Neural cell (in vitro differentiated cells): ENCODE measurements at regions not wholly inside any gene's neighbourhood (a gene's known extent, or its start where the extent isn't known, plus 50 kb on each side); places are given as distances from the start of the nearest gene placed in this dataset.

Experiments used
- H2AFZ ChIP-seq: fragments of 200-600, 300-800 bp; sonication (generic), shearing (Covaris generic); 2 replicates; pipeline ENCODE4 v1.6.0; 2014; ENCODE audit warnings: low read depth, mild to moderate bottlenecking, antibody characterized with exemption, low read length, moderate library complexity
- H3F3A ChIP-seq: fragments of 200-600 bp; shearing (Covaris generic); 2 replicates; pipeline ENCODE4 v1.6.1; 2016; ENCODE audit warnings: mild to moderate bottlenecking, moderate library complexity, mixed read lengths, antibody characterized with exemption, low read length; ENCODE audit not compliant: insufficient read depth, poor library complexity, severe bottlenecking
- H3K27ac ChIP-seq: fragments of 200-600, 300-800 bp; sonication (generic), shearing (Covaris generic); 2 replicates; pipeline ENCODE4 v1.5.1; 2014; ENCODE audit warnings: mild to moderate bottlenecking, low read length, moderate library complexity
- H3K27me3 ChIP-seq: fragments of 300-800, 200-600 bp; sonication (generic), shearing (Covaris generic); 2 replicates; pipeline ENCODE4 v1.6.0; 2014; ENCODE audit warnings: mild to moderate bottlenecking, low read depth, low read length, moderate library complexity; ENCODE audit not compliant: insufficient read depth
- H3K36me3 ChIP-seq: fragments of 300-800, 200-600 bp; sonication (generic), shearing (Covaris generic); 2 replicates; pipeline ENCODE4 v1.5.1; 2014; ENCODE audit warnings: mild to moderate bottlenecking, antibody characterized with exemption, low read length, moderate library complexity; ENCODE audit not compliant: insufficient read depth
- H3K4me2 ChIP-seq: fragments of 300-800, 200-600 bp; sonication (generic), shearing (Covaris generic); 2 replicates; pipeline ENCODE4 v1.6.0; 2014; ENCODE audit warnings: mild to moderate bottlenecking, low read length
- H3K4me3 ChIP-seq: fragments of 300-800, 200-600 bp; sonication (generic), shearing (Covaris generic); 2 replicates; pipeline ENCODE4 v1.5.1; 2014; ENCODE audit warnings: mild to moderate bottlenecking, low read length, moderate library complexity
- H3K79me2 ChIP-seq: fragments of 200-600 bp; shearing (Covaris generic); replicated peaks from 2 replicates; pipeline ENCODE4 v1.6.0; 2014; ENCODE audit warnings: mild to moderate bottlenecking, low read length, moderate library complexity; ENCODE audit not compliant: insufficient read depth
- H3K9ac ChIP-seq: fragments of 300-800, 200-600 bp; sonication (generic), shearing (Covaris generic); 2 replicates; pipeline ENCODE4 v1.6.1; 2016; ENCODE audit warnings: mild to moderate bottlenecking, low read length, mixed read lengths
- H3K9me2 ChIP-seq: fragments of 200-600 bp; shearing (Covaris generic); 2 replicates; pipeline ENCODE4 v1.6.1; 2016; ENCODE audit warnings: mild to moderate bottlenecking, low read length, mixed read lengths; ENCODE audit not compliant: insufficient read depth
- H3K9me3 ChIP-seq: fragments of 200-600, 300-800 bp; sonication (generic), shearing (Covaris generic); 2 replicates; pipeline ENCODE4 v1.6.1; 2016; ENCODE audit warnings: mild to moderate bottlenecking, mixed run types, low read length, moderate library complexity, mixed read lengths
- H4K20me1 ChIP-seq: fragments of 200-600 bp; shearing (Covaris generic); 2 replicates; pipeline ENCODE4 v1.6.1; 2016; ENCODE audit warnings: mild to moderate bottlenecking, mixed run types; ENCODE audit not compliant: insufficient read depth
- CTCF ChIP-seq: fragments of 450-650 bp; IDR thresholded peaks from 2 replicates; pipeline ENCODE4 v1.5.1; 2014; ENCODE audit warnings: antibody characterized with exemption, mild to moderate bottlenecking, moderate library complexity; ENCODE audit not compliant: poor library complexity, severe bottlenecking
- EP300 ChIP-seq: fragments of 450-650 bp; conservative IDR thresholded peaks from 2 replicates; pipeline ENCODE4 v1.6.1; 2014; ENCODE audit warnings: antibody characterized with exemption, mild to moderate bottlenecking, moderate library complexity; ENCODE audit not compliant: poor library complexity, severe bottlenecking
- EZH2 ChIP-seq: fragments of 200-600, 300-800 bp; shearing (Covaris generic), sonication (generic); IDR thresholded peaks from 2 replicates; pipeline ENCODE4 v1.6.1; 2014; ENCODE audit warnings: antibody characterized with exemption, low read length, borderline replicate concordance, mild to moderate bottlenecking; ENCODE audit not compliant: insufficient read depth, poor library complexity, severe bottlenecking
- MXI1 ChIP-seq: fragments of 450-650 bp; conservative IDR thresholded peaks from 2 replicates; pipeline ENCODE4 v1.6.1; 2014; ENCODE audit warnings: antibody characterized with exemption, mild to moderate bottlenecking; ENCODE audit not compliant: poor library complexity, severe bottlenecking
- POLR2AphosphoS5 ChIP-seq: IDR thresholded peaks from 2 replicates; pipeline ENCODE4 v1.6.1; 2012
- RAD21 ChIP-seq: fragments of 450-650 bp; conservative IDR thresholded peaks from 2 replicates; pipeline ENCODE4 v1.6.1; 2014; ENCODE audit warnings: antibody characterized with exemption, mild to moderate bottlenecking, moderate library complexity
- SMC3 ChIP-seq: fragments of 450-650 bp; conservative IDR thresholded peaks from 2 replicates; pipeline ENCODE4 v1.6.1; 2014; ENCODE audit warnings: antibody characterized with exemption, mild to moderate bottlenecking, moderate library complexity; ENCODE audit not compliant: poor library complexity
- TAF1 ChIP-seq: IDR thresholded peaks from 2 replicates; pipeline ENCODE4 v1.6.1; 2012; ENCODE audit warnings: low read depth
- TF ChIP-seq, protein P1 (sequence below): IDR thresholded peaks from 2 replicates; pipeline ENCODE4 v1.6.1; 2012; ENCODE audit warnings: borderline replicate concordance

DNA sequence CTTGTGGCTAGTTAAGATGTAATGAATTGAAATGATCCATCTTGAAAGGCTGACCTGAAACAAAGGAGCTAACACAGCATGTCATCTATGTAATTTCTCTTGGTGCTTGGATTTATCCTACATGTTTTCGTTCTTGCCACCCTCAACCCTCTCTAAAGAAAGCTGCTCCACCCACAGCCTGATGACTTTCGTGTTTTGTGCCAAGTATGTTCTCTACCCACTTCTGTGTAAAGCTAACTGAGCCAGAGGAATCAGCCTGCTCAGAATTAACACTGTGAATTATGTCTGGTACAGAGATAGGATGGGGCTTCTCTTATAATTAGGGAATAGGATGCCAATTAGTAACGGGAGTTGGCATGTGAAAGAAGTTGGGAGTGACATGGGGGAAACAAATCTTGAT lies 67.9 kb upstream of the MLIP start:
- Histone ChIP-seq H3K9me2 (no peaks in the 10 kb centered on the region), H3K27me3 (no peaks in the 10 kb centered on the region), H3K4me3 (no peak overlapping the region), H3F3A (no peaks in the 10 kb centered on the region), H3K27ac (no peak overlapping the region), H4K20me1 (no peaks in the 10 kb centered on the region), H3K9me3 (no peaks in the 10 kb centered on the region), H3K36me3 (no peaks in the 10 kb centered on the region), H3K9ac (no peak overlapping the region), H2AFZ (no peak overlapping the region), H3K4me2 (no peak overlapping the region), H3K79me2 (no peaks in the 10 kb centered on the region)
- no peak for TF ChIP-seq EZH2
- no peak for TF ChIP-seq TAF1
- TF ChIP-seq POLR2AphosphoS5, result no peak
- TF ChIP-seq RAD21, result no peak
- no peak for TF ChIP-seq SMC3
- no peak for TF ChIP-seq MXI1

GRCh38 chr6:54044059-54044458 lies 67.2 kb upstream of the MLIP start:
- Histone ChIP-seq H3K9me3 (no peaks in the 10 kb centered on the region), H3K4me3 (no peak overlapping the region), H3K4me2 (no peak overlapping the region), H2AFZ (no peak overlapping the region), H3K27me3 (no peaks in the 10 kb centered on the region), H3K27ac (no peak overlapping the region), H3K36me3 (no peaks in the 10 kb centered on the region), H3K79me2 (no peaks in the 10 kb centered on the region), H3K9me2 (no peaks in the 10 kb centered on the region), H4K20me1 (no peaks in the 10 kb centered on the region), H3F3A (no peaks in the 10 kb centered on the region), H3K9ac (no peak overlapping the region)
- TF ChIP-seq EZH2 (no peak), SMC3 (no peak), CTCF (no peak), RAD21 (no peak), TAF1 (no peak), MXI1 (no peak), POLR2AphosphoS5 (no peak)
- TF ChIP-seq, protein P1, sequence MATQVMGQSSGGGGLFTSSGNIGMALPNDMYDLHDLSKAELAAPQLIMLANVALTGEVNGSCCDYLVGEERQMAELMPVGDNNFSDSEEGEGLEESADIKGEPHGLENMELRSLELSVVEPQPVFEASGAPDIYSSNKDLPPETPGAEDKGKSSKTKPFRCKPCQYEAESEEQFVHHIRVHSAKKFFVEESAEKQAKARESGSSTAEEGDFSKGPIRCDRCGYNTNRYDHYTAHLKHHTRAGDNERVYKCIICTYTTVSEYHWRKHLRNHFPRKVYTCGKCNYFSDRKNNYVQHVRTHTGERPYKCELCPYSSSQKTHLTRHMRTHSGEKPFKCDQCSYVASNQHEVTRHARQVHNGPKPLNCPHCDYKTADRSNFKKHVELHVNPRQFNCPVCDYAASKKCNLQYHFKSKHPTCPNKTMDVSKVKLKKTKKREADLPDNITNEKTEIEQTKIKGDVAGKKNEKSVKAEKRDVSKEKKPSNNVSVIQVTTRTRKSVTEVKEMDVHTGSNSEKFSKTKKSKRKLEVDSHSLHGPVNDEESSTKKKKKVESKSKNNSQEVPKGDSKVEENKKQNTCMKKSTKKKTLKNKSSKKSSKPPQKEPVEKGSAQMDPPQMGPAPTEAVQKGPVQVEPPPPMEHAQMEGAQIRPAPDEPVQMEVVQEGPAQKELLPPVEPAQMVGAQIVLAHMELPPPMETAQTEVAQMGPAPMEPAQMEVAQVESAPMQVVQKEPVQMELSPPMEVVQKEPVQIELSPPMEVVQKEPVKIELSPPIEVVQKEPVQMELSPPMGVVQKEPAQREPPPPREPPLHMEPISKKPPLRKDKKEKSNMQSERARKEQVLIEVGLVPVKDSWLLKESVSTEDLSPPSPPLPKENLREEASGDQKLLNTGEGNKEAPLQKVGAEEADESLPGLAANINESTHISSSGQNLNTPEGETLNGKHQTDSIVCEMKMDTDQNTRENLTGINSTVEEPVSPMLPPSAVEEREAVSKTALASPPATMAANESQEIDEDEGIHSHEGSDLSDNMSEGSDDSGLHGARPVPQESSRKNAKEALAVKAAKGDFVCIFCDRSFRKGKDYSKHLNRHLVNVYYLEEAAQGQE, result no peak

GRCh38 chr6:54048782-54049181 lies 62.5 kb upstream of the MLIP start:
- H3K79me2 ChIP-seq, result no peaks in the 10 kb centered on the region
- no peaks in the 10 kb centered on the region for H3F3A ChIP-seq
- no peaks in the 10 kb centered on the region for H3K9me3 ChIP-seq
- H3K36me3 ChIP-seq, result no peaks in the 10 kb centered on the region
- TF ChIP-seq SMC3 (no peak), EZH2 (no peak), TAF1 (no peak), POLR2AphosphoS5 (no peak), EP300 (no peak), MXI1 (no peak), RAD21 (no peak), CTCF (no peak)
- TF ChIP-seq, protein P1, result no peak
- no peaks in the 10 kb centered on the region for H3K9me2 ChIP-seq
- no peaks in the 10 kb centered on the region for H4K20me1 ChIP-seq
- no peaks in the 10 kb centered on the region for H3K27me3 ChIP-seq
- H3K9ac ChIP-seq, result no peak overlapping the region
- no peak overlapping the region for H2AFZ ChIP-seq
- no peak overlapping the region for H3K27ac ChIP-seq
- no peak overlapping the region for H3K4me2 ChIP-seq
- no peak overlapping the region for H3K4me3 ChIP-seq
